ENCODE measurements at regions not wholly inside any gene's neighbourhood (a gene's known extent, or its start where the extent isn't known, plus 50 kb on each side); places are given as distances from the start of the nearest gene placed in this dataset.
"Not testable (repeated sequence)": the region's sequence is repeated elsewhere in the genome, so short reads cannot be mapped to it uniquely, and the experiment has no call there.

DNA sequence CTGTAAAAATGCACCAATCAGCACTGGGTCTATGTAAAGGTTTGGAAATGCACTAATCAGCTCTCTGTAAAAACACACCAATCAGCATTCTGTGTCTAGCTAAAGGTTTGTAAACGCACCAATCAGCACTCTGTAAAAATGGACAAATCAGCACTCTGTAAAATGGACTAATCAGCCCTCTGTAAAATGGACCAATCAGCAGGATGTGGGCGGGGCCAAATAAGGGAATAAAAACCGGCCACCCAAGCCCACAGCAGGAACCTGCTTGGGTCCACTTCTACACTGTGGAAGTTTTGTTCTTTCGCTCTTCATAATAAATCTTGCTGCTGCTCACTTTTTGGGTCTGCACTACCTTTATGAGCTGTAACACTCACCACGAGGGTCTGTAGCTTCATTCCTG is 101.0 kb downstream of the SMC2 start:
- in situ Hi-C loops (cut with HindIII; ENCODE audit: extremely low pct_ligation_motif_present, low pct_unique_long_range_greater_than_20kb); CTCF ChIA-PET (ENCODE audit: low intra/inter-chr PET ratio, low total read pairs): not testable (repeated sequence)

DNA sequence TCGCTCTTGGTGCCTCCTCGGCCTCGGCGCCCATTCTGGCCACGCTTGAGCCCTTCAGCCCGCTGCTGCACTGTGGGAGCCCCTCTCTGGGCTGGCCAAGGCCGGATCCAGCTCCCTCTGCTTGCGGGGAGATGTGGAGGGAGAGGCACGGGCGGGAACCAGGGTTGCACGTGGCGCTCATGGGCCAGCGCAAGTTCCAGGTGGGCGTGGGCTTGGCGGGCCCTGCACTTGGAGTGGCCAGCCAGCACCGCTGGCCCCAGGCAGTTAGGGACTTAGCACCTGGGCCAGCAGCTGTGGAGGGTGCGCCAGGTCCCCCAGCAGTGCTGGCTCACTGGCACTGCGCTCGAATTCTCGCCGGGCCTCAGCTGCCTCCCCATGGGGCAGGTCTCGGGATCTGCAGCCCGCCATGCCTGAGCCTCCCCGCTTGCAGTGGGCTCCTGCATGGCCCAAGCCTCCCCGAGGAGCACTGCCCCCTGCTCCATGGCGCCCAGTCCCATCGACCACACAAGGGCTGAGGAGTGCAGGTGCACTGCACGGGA is 106.4 kb downstream of the SMC2 start:
- no TSS peak for BruUV-seq (replicated peaks)
- ChIA-PET POLR2A (no interaction called here), CTCF (ENCODE audit: low intra/inter-chr PET ratio, low total read pairs) (no interaction called here)
- H4K20me1 ChIP-seq (ENCODE audit: insufficient read depth, low read length) = no peaks in the 10 kb centered on the region
- ATAC-seq (no peak), FAIRE-seq (no peak), DNase-seq (ENCODE audit: low spot score) (no peak)
- 0 out of 2 replicates have a peak, but pooled peaks have one; percentile 67 for TF ChIP-seq ZNF850 (CRISPR knock-in tag; conservative IDR thresholded peaks at IDR 0.05)
- TF ChIP-seq PAWR (CRISPR knock-in tag; IDR thresholded peaks at IDR 0.05; ENCODE audit: borderline replicate concordance) = no peak
- intact Hi-C loops (cut with micrococcal nuclease; ENCODE audit: unreplicated experiment) (no loop called here), in situ Hi-C loops (cut with HindIII; ENCODE audit: extremely low pct_ligation_motif_present, low pct_unique_long_range_greater_than_20kb) (no loop called here)
- no peak overlapping the region for H3K9ac ChIP-seq (ENCODE audit: insufficient read depth, low read depth, low read length)
- no peak overlapping the region for H3K4me2 ChIP-seq (ENCODE audit: low read depth, low read length)
- H3K4me3 ChIP-seq (replicated peaks in 1 of 3; ENCODE audit: insufficient read depth in 1 of 3, low read depth in 2 of 3, low read length in 3 of 3) = no peak overlapping the region
- no peaks in the 10 kb centered on the region for H3K9me3 ChIP-seq (ENCODE audit: low read length)
- no peaks in the 10 kb centered on the region for H3K4me1 ChIP-seq (ENCODE audit: insufficient read depth, low read length)
- H3K79me2 ChIP-seq (ENCODE audit: insufficient read depth, low read length) = no peaks in the 10 kb centered on the region
- no peaks in the 10 kb centered on the region for H3K36me3 ChIP-seq (replicated peaks in 1 of 2; ENCODE audit: control insufficient read depth in 1 of 2, insufficient read depth in 2 of 2, low read length in 2 of 2)
- 16% methylated on average over 7 of the region's 28 CpGs for WGBS (ENCODE audit: low lambda C conversion rate)
- no peak overlapping the region for H2AFZ ChIP-seq (ENCODE audit: low read length)
- H3K27me3 ChIP-seq (ENCODE audit: control insufficient read depth in 1 of 2, insufficient read depth in 2 of 2, low read length in 2 of 2) = no peaks in the 10 kb centered on the region
- no peak overlapping the region for H3K27ac ChIP-seq (ENCODE audit: extremely low read length, insufficient read depth, low read length)

More for the DNA sequence above, 101.0 kb downstream of the SMC2 start:
- FAIRE-seq; H3K4me3 ChIP-seq (replicated peaks in 1 of 3; ENCODE audit: insufficient read depth in 1 of 3, low read depth in 2 of 3, low read length in 3 of 3); BruUV-seq (replicated peaks); ATAC-seq; H4K20me1 ChIP-seq (ENCODE audit: insufficient read depth, low read length); H3K9ac ChIP-seq (ENCODE audit: insufficient read depth, low read depth, low read length); DNase-seq (ENCODE audit: low spot score); POLR2A ChIA-PET; H3K4me1 ChIP-seq (ENCODE audit: insufficient read depth, low read length); H3K27ac ChIP-seq (ENCODE audit: extremely low read length, insufficient read depth, low read length); H2AFZ ChIP-seq (ENCODE audit: low read length); H3K27me3 ChIP-seq (ENCODE audit: control insufficient read depth in 1 of 2, insufficient read depth in 2 of 2, low read length in 2 of 2); H3K9me3 ChIP-seq (ENCODE audit: low read length); H3K79me2 ChIP-seq (ENCODE audit: insufficient read depth, low read length); H3K4me2 ChIP-seq (ENCODE audit: low read depth, low read length); H3K36me3 ChIP-seq (replicated peaks in 1 of 2; ENCODE audit: control insufficient read depth in 1 of 2, insufficient read depth in 2 of 2, low read length in 2 of 2): not testable (repeated sequence)
- intact Hi-C loops (cut with micrococcal nuclease; ENCODE audit: unreplicated experiment) = loop anchor here (10.0 kb wide), 1 partner anchor 1060 kb away; no protein-coding TSS in a partner anchor
- WGBS (ENCODE audit: low lambda C conversion rate) = 28% methylated on average over 5 of the region's 5 CpGs

DNA sequence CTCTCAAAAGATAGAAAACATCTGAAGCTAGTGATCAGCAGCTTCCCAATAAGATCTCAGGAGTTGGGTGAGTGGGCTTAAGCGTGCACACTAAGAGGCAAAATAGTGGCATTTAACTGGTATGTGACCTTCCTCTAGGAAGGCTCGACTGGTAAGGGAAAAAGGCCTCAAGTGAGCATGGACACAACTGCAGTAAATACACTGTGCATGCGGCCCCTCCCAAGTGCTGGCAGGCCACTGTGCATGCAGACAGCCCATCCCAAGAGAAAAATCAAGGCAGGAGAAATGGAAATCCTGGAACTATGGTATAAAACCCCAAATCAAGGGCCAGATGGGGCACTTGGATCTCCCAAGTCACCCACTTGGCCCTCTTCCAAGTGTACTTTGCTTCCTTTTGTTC is 112.7 kb downstream of the SMC2 start:
- CTCF ChIA-PET (ENCODE audit: low intra/inter-chr PET ratio, low total read pairs) = no interaction called here
- Histone ChIP-seq H3K4me1 (ENCODE audit: insufficient read depth, low read length) (no peaks in the 10 kb centered on the region), H3K36me3 (replicated peaks in 1 of 2; ENCODE audit: control insufficient read depth in 1 of 2, insufficient read depth in 2 of 2, low read length in 2 of 2) (no peaks in the 10 kb centered on the region), H3K9me3 (ENCODE audit: low read length) (no peaks in the 10 kb centered on the region), H3K4me3 (replicated peaks in 1 of 3; ENCODE audit: insufficient read depth in 1 of 3, low read depth in 2 of 3, low read length in 3 of 3) (no peak overlapping the region), H3K27ac (ENCODE audit: extremely low read length, insufficient read depth, low read length) (no peak overlapping the region), H3K9ac (ENCODE audit: insufficient read depth, low read depth, low read length) (no peak overlapping the region), H2AFZ (ENCODE audit: low read length) (no peak overlapping the region), H3K4me2 (ENCODE audit: low read depth, low read length) (no peak overlapping the region), H3K79me2 (ENCODE audit: insufficient read depth, low read length) (no peaks in the 10 kb centered on the region), H3K27me3 (ENCODE audit: control insufficient read depth in 1 of 2, insufficient read depth in 2 of 2, low read length in 2 of 2) (no peaks in the 10 kb centered on the region), H4K20me1 (ENCODE audit: insufficient read depth, low read length) (no peaks in the 10 kb centered on the region)
- BruUV-seq (replicated peaks) = no TSS peak
- POLR2A ChIA-PET = no interaction called here
- DNase-seq (ENCODE audit: low spot score) (no peak), FAIRE-seq (no peak), ATAC-seq (no peak)
- in situ Hi-C loops (cut with HindIII; ENCODE audit: extremely low pct_ligation_motif_present, low pct_unique_long_range_greater_than_20kb) = no loop called here
- TF ChIP-seq ZSCAN31 (CRISPR knock-in tag; IDR thresholded peaks at IDR 0.05; ENCODE audit: low read depth) (no peak), RCOR2 (CRISPR knock-in tag; IDR thresholded peaks at IDR 0.05) (no peak), ZNF616 (CRISPR knock-in tag; IDR thresholded peaks at IDR 0.05; ENCODE audit: low read depth) (no peak), SNAI1 (CRISPR knock-in tag; IDR thresholded peaks at IDR 0.05; ENCODE audit: borderline replicate concordance) (no peak), PCBP2 (optimal IDR thresholded peaks at IDR 0.05; ENCODE audit: low read depth, low read length, poor library complexity, severe bottlenecking) (no peak), XRCC5 (optimal IDR thresholded peaks at IDR 0.05; ENCODE audit: low read length) (no peak), ZZZ3 (CRISPR knock-in tag; IDR thresholded peaks at IDR 0.05; ENCODE audit: borderline replicate concordance) (no peak), POLR2A (IDR thresholded peaks at IDR 0.05; ENCODE audit: insufficient read depth in 1 of 2, low read depth in 2 of 2, low read length in 2 of 2) (no peak), ZNF768 (CRISPR knock-in tag; IDR thresholded peaks at IDR 0.05) (no peak), ZNF772 (CRISPR knock-in tag; IDR thresholded peaks at IDR 0.05) (no peak), NPAS2 (CRISPR knock-in tag; IDR thresholded peaks at IDR 0.05; ENCODE audit: borderline replicate concordance) (no peak), ZFP62 (CRISPR knock-in tag; IDR thresholded peaks at IDR 0.05) (no peak), PAWR (CRISPR knock-in tag; IDR thresholded peaks at IDR 0.05; ENCODE audit: borderline replicate concordance) (no peak), CBX5 (CRISPR knock-in tag; IDR thresholded peaks at IDR 0.05; ENCODE audit: borderline replicate concordance) (no peak)
- intact Hi-C loops (cut with micrococcal nuclease; ENCODE audit: unreplicated experiment) = no loop called here
- 11% methylated on average over 3 of the region's 3 CpGs for WGBS (ENCODE audit: low lambda C conversion rate)
